ENCODE measurements at regions not wholly inside any gene's neighbourhood (a gene's known extent, or its start where the extent isn't known, plus 50 kb on each side); places are given as distances from the start of the nearest gene placed in this dataset.

GRCh38 chr2:35199298-35199697 lies 1156.3 kb upstream of the CRIM1 start:
- peak; percentile 36 for TF ChIP-seq CTCF (IDR thresholded peaks at IDR 0.05)
- TF ChIP-seq EZH2phosphoT487 (IDR thresholded peaks at IDR 0.05), result no peak

All from neural progenitor cell (in vitro differentiated cells).